ENCODE measurements at regions not wholly inside any gene's neighbourhood (a gene's known extent, or its start where the extent isn't known, plus 50 kb on each side); places are given as distances from the start of the nearest gene placed in this dataset.

- no peak overlapping the region for H3K4me3 ChIP-seq
- no peaks in the 10 kb centered on the region for H3K27me3 ChIP-seq
- H3K9me3 ChIP-seq, result no peaks in the 10 kb centered on the region
- TF ChIP-seq POLR2A (IDR thresholded peaks at IDR 0.05), result no peak
- no peak for TF ChIP-seq CTCF (IDR thresholded peaks at IDR 0.05)
- no peak for TF ChIP-seq EP300 (IDR thresholded peaks at IDR 0.05)
- no peak for TF ChIP-seq POLR2AphosphoS5 (IDR thresholded peaks at IDR 0.05)
- no peak for ATAC-seq
- H3K27ac ChIP-seq, result no peak overlapping the region
- 83 to 84% methylated on average over 2 to 3 of the region's 3 CpGs for WGBS, 2 donors (ENCODE audit: low coverage in 1 of 2)
- no peaks in the 10 kb centered on the region for H3K4me1 ChIP-seq
- H3K36me3 ChIP-seq, result no peaks in the 10 kb centered on the region
Measured at GRCh38 chr7:156274557-156274956, 366.0 kb upstream of the RNF32 start.

- Histone ChIP-seq H3K4me3 (no peak overlapping the region), H3K27me3 (peaks cover 9% of the 10 kb centered on the region), H3K4me1 (no peaks in the 10 kb centered on the region), H3K36me3 (no peaks in the 10 kb centered on the region), H3K27ac (no peak overlapping the region), H3K9me3 (peaks cover 0 to 5% (median 0%) of the 10 kb centered on the region in 3 donors)
- no peak for TF ChIP-seq POLR2A (IDR thresholded peaks at IDR 0.05)
- WGBS, 2 donors (ENCODE audit: low coverage in 1 of 2), result 50 to 53% methylated on average over 2 to 3 of the region's 3 CpGs
- no peak for ATAC-seq
Measured at GRCh38 chr7:156261581-156261980, 379.0 kb upstream of the RNF32 start.

GRCh38 chr7:156257904-156258303 lies 382.7 kb upstream of the RNF32 start:
- Histone ChIP-seq H3K36me3 (no peaks in the 10 kb centered on the region), H3K4me1 (no peaks in the 10 kb centered on the region), H3K9me3 (peaks cover 0 to 5% (median 0%) of the 10 kb centered on the region in 3 donors), H3K4me3 (no peak overlapping the region), H3K27me3 (peaks cover 6% of the 10 kb centered on the region), H3K27ac (no peak overlapping the region)
- no peak for TF ChIP-seq EP300 (IDR thresholded peaks at IDR 0.05)
- no peak for TF ChIP-seq POLR2AphosphoS5 (IDR thresholded peaks at IDR 0.05)
- no peak for TF ChIP-seq CTCF (IDR thresholded peaks at IDR 0.05)
- TF ChIP-seq POLR2A (IDR thresholded peaks at IDR 0.05), result no peak
- ATAC-seq, result no peak
- WGBS, 2 donors (ENCODE audit: low coverage in 1 of 2), result 88% methylated on average over 1 of the region's 1 CpG; no CpG with 5 or more reads in 1 of the 2 donors

- H3K27ac ChIP-seq, result no peak overlapping the region
- TF ChIP-seq CTCF (IDR thresholded peaks at IDR 0.05) (no peak), POLR2A (IDR thresholded peaks at IDR 0.05) (no peak), EP300 (IDR thresholded peaks at IDR 0.05) (no peak), POLR2AphosphoS5 (IDR thresholded peaks at IDR 0.05) (no peak)
- H3K4me1 ChIP-seq, result no peaks in the 10 kb centered on the region
- no peak for ATAC-seq
- peaks cover 6% of the 10 kb centered on the region for H3K27me3 ChIP-seq
- no peaks in the 10 kb centered on the region for H3K36me3 ChIP-seq
- peaks cover 0 to 5% (median 0%) of the 10 kb centered on the region in 3 donors for H3K9me3 ChIP-seq
- WGBS, 2 donors (ENCODE audit: low coverage in 1 of 2), result 76% methylated on average over 5 of the region's 5 CpGs
- no peak overlapping the region for H3K4me3 ChIP-seq
Measured at GRCh38 chr7:156255635-156256034, 384.9 kb upstream of the RNF32 start.

GRCh38 chr7:156251861-156252260 lies 388.7 kb upstream of the RNF32 start:
- Histone ChIP-seq H3K36me3 (no peaks in the 10 kb centered on the region), H3K4me1 (no peaks in the 10 kb centered on the region), H3K27me3 (peaks cover 9% of the 10 kb centered on the region), H3K4me3 (no peak overlapping the region), H3K9me3 (no peaks in the 10 kb centered on the region), H3K27ac (no peak overlapping the region)
- ATAC-seq, result no peak
- no peak for TF ChIP-seq POLR2AphosphoS5 (IDR thresholded peaks at IDR 0.05)
- no peak for TF ChIP-seq CTCF (IDR thresholded peaks at IDR 0.05)
- 65 to 100% methylated on average over 1 to 2 of the region's 9 CpGs for WGBS, 2 donors (ENCODE audit: low coverage in 1 of 2)

- Histone ChIP-seq H3K36me3 (no peaks in the 10 kb centered on the region), H3K27me3 (no peaks in the 10 kb centered on the region), H3K4me3 (no peak overlapping the region), H3K9me3 (peaks cover 0 to 10% (median 0%) of the 10 kb centered on the region in 3 donors), H3K27ac (no peak overlapping the region), H3K4me1 (no peaks in the 10 kb centered on the region)
- ATAC-seq, result no peak
- TF ChIP-seq POLR2A (IDR thresholded peaks at IDR 0.05), result no peak
- no peak for TF ChIP-seq CTCF (IDR thresholded peaks at IDR 0.05)
- TF ChIP-seq POLR2AphosphoS5 (IDR thresholded peaks at IDR 0.05), result no peak
- TF ChIP-seq EP300 (IDR thresholded peaks at IDR 0.05), result no peak
Measured at GRCh38 chr7:156240532-156240931, 400.0 kb upstream of the RNF32 start.
